CD4-positive, alpha-beta T cell treated with Interleukin-17A for 1 hour (primary cell): ENCODE measurements at regions not wholly inside any gene's neighbourhood (a gene's known extent, or its start where the extent isn't known, plus 50 kb on each side); places are given as distances from the start of the nearest gene placed in this dataset.
"Not testable (repeated sequence)": the region's sequence is repeated elsewhere in the genome, so short reads cannot be mapped to it uniquely, and the experiment has no call there.

Experiments used
- DNase-seq: peaks from one replicate; pipeline ENCODE4 v3.0.0-alpha.2; 2020

GRCh38 chr9:17846948-17847655 is 268.2 kb downstream of the SH3GL2 start:
- DNase-seq, result no peak

GRCh38 chr9:17847908-17848307 is 269.0 kb downstream of the SH3GL2 start:
- DNase-seq, result no peak

- DNase-seq, result no peak
Observed at GRCh38 chr9:17852108-17852507, 273.2 kb downstream of the SH3GL2 start.

GRCh38 chr9:17854487-17854886 is 275.6 kb downstream of the SH3GL2 start:
- DNase-seq, result no peak

DNA sequence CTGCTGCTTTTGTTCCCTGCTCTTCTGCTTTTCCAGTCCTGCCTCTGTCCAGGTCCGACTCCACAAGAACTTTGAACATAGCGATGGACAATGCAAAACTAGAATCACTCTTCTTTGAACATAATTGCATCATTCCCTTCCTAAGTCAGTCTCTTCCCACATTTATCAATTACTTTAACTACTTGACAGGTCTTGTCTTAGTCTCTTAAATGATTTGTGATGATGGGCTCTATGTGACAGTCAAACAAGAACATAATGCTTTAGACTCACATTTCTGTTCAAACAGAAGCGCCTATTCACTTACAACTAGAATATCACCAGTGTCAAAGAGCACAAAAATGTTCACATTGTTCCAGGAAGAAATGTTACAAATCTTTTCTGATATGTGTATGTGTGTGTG is 278.1 kb downstream of the SH3GL2 start:
- DNase-seq, result no peak

DNA sequence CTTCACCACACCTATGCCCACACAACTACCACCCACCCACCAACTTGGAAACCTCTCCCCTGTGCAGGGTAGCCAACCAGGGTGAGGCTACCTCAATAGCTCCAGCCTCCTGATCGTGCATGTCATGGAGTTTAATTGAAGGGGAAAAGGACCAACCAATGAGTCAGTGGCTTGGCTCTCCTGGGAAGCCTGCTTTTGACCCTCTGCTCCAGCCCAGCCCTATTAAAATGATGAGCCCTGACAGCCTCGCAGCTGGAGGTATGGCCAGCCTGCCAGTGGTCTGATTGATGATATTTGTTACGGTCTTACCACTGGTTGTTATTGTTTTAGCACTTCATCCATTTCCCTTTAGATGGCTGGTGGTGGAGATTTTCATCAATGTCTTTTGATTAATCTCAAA is 280.4 kb downstream of the SH3GL2 start:
- DNase-seq, result no peak

- no peak for DNase-seq
Observed at GRCh38 chr9:17859987-17860386, 281.1 kb downstream of the SH3GL2 start.

GRCh38 chr9:17862101-17862500 is 283.2 kb downstream of the SH3GL2 start:
- no peak for DNase-seq

GRCh38 chr9:17862629-17863028 is 283.8 kb downstream of the SH3GL2 start:
- no peak for DNase-seq

DNA sequence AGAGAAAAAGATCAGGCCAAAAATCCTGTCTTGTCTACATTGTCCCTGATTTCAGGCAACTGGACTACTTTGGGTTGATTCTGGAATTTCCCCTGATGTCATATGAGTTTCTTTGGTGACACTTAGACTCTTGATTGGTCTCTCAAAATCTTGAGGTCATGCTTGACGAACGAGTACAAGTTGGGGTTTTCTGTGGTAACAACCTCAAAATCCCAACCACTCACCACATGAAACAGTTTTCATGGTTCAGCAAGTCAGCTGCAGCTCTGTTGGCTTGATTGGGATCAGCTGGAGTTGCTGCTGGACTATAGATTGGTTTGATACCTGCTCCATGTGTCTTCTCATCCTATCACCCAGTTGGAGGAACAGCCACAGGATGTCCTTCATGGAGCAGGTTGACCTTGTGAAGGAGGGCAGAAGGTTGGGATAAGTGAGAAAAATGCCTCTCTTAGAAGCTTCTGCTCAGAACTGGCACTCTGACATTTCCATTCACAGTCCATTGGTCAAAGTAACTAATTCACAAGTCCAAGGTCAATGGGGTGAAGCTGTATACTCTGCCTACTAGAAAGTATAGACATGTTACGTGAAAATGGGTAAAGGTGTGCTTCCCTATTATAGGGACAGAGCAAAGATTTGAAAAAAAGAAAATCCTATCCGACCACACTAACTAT is 284.5 kb downstream of the SH3GL2 start:
- no peak for DNase-seq

GRCh38 chr9:17863924-17864323 is 285.1 kb downstream of the SH3GL2 start:
- DNase-seq, result no peak

DNA sequence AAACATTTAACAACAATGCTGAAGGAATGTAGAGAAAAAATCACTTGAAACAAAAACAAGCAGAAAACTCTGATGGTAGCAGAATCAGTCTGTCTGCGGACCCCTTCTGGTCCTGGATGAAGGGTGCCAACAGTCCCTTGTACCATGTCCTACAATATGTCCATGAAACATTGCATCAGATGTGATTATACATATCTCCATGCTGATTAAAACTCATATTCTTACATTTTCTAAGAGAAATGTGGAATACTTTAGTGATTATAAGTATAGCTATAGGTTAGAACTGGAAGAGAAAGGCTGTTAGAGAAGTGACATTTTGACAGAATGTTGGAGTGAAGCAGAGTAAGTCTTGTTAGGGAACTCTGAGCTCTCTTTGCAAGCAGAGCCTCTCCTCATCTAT is 286.1 kb downstream of the SH3GL2 start:
- DNase-seq, result no peak

- DNase-seq, result no peak
Observed at GRCh38 chr9:17865881-17866280, 287.0 kb downstream of the SH3GL2 start.

GRCh38 chr9:17870722-17871121 is 291.9 kb downstream of the SH3GL2 start:
- DNase-seq, result no peak

GRCh38 chr9:17871213-17871890 is 292.5 kb downstream of the SH3GL2 start:
- DNase-seq, result no peak

- no peak for DNase-seq
Observed at GRCh38 chr9:17875886-17876285, 297.0 kb downstream of the SH3GL2 start.

DNA sequence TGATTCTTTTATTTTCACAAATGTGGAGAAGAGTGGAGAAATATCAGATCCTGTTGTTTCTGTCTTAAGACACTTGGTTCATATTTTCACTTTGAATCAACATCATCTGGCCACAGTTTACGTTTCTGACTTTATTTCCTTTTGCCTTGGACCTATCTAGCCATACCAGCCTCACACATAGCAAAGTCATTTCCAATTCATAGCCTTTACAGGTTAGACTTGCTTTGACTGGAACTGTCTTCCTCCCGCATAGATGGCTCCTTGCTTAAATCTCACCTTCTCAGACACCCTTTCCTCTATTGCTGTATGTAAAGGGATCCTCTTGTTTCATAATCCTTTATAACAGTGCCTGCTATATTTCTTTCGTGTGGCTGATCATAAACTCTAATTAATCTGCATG is 297.8 kb downstream of the SH3GL2 start:
- DNase-seq, result no peak

DNA sequence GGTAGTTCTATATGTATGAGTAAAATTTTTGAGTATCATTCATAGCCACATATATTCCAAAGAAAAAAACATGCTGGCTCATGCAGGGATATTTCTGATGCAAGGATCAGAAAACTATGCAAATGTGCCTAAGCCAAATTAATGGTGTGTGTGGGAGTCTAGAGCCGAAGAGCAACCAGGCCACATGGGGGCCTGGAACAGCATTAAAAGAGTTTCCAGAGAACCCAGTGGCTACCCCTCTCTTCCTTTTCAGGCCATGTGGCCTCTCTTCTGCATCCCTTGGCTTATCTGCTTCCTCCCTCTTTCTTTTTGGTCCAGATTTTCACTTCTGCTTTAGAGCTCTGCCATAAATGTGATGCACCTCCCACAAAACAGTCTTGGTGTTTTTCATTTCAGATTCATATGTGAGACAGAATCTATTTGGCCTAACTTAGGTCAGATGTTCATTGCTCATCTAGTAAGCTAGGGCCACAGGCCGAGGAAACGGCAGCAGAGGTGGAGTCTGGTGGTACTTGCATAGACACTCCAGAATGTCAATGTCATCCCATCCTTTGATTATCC is 300.0 kb downstream of the SH3GL2 start:
- DNase-seq, result no peak

DNA sequence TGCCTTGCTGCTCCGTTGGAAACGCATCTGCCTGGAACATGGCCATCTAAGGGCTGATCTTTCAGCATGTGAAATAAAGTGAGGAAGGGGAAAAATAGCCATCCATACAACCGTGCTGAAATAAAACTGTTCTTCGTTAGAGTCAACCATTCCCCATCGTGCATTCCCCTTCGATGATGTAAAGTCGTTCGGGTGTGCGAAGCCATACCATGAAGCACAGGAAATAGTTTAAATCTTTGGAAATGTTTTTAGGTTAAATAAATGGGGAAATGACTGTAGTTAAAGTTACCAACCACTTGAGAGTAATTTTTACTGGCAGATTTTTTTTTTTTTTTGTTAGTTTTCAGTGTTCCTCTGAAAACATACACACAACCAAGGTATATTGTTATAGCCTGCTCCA is 302.5 kb downstream of the SH3GL2 start:
- no peak for DNase-seq

- DNase-seq, result no peak
Observed at GRCh38 chr9:17882688-17883594, 304.1 kb downstream of the SH3GL2 start.

- DNase-seq, result no peak
Observed at GRCh38 chr9:17888066-17888465, 309.2 kb downstream of the SH3GL2 start.

- DNase-seq, result not testable (repeated sequence)
Observed at GRCh38 chr9:17888964-17889363, 310.1 kb downstream of the SH3GL2 start.
